ENCODE measurements at regions not wholly inside any gene's neighbourhood (a gene's known extent, or its start where the extent isn't known, plus 50 kb on each side); places are given as distances from the start of the nearest gene placed in this dataset.

DNA sequence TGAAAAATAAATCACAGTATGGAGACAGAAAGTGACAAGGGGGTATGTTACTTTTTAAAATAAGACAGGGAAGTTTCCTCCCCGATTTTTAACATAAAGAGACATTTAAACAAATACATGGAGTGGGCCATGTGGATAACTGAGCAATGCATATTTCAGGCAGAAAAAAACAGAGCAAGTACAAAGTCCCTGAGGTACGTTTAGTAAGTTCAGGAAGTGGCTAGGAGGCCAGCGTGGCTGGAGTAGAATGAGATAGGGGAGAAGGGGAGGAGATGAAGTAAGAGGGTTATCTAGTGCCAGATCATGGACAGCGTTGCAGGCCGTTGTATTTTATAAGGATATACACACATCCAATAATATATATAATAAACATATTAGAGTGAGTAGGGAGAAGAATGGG lies 84.2 kb upstream of the ELL2 start:
- TF ChIP-seq, protein P1, sequence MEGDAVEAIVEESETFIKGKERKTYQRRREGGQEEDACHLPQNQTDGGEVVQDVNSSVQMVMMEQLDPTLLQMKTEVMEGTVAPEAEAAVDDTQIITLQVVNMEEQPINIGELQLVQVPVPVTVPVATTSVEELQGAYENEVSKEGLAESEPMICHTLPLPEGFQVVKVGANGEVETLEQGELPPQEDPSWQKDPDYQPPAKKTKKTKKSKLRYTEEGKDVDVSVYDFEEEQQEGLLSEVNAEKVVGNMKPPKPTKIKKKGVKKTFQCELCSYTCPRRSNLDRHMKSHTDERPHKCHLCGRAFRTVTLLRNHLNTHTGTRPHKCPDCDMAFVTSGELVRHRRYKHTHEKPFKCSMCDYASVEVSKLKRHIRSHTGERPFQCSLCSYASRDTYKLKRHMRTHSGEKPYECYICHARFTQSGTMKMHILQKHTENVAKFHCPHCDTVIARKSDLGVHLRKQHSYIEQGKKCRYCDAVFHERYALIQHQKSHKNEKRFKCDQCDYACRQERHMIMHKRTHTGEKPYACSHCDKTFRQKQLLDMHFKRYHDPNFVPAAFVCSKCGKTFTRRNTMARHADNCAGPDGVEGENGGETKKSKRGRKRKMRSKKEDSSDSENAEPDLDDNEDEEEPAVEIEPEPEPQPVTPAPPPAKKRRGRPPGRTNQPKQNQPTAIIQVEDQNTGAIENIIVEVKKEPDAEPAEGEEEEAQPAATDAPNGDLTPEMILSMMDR (IDR thresholded peaks at IDR 0.05), result no peak
- TF ChIP-seq EP300 (IDR thresholded peaks at IDR 0.05) (no peak), POLR2A (IDR thresholded peaks at IDR 0.05) (no peak)

Measured in tibial nerve (tissue), 4 donors.